ENCODE measurements at regions not wholly inside any gene's neighbourhood (a gene's known extent, or its start where the extent isn't known, plus 50 kb on each side); places are given as distances from the start of the nearest gene placed in this dataset.
"Not testable (repeated sequence)": the region's sequence is repeated elsewhere in the genome, so short reads cannot be mapped to it uniquely, and the experiment has no call there.

DNA sequence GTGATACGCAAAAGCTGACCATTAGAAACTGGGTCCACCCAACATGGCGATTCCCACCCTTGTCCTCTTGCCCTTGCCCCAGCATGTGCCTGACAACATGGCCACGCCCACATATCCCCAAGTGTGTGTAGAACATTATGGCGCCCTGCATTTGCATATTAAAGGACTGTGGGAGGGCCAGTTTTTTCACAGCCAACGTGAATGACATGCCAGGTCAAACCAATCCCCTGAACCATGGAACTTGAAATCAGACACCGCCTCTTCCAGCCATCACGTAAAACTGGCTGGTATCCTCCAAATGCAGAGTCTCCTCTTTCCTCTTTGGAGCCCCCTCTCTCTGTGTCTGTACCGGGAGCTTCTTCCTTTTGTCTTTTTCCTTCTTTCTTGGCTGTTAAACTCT, 156.7 kb upstream of the EPHA6 start:
- H3K27me3 Mint-ChIP-seq (ENCODE audit: low read depth) = no peaks in the 10 kb centered on the region
- H3K36me3 Mint-ChIP-seq (ENCODE audit: low read depth) = no peaks in the 10 kb centered on the region
- H3K27ac Mint-ChIP-seq (ENCODE audit: unreplicated experiment) = no peak overlapping the region

DNA sequence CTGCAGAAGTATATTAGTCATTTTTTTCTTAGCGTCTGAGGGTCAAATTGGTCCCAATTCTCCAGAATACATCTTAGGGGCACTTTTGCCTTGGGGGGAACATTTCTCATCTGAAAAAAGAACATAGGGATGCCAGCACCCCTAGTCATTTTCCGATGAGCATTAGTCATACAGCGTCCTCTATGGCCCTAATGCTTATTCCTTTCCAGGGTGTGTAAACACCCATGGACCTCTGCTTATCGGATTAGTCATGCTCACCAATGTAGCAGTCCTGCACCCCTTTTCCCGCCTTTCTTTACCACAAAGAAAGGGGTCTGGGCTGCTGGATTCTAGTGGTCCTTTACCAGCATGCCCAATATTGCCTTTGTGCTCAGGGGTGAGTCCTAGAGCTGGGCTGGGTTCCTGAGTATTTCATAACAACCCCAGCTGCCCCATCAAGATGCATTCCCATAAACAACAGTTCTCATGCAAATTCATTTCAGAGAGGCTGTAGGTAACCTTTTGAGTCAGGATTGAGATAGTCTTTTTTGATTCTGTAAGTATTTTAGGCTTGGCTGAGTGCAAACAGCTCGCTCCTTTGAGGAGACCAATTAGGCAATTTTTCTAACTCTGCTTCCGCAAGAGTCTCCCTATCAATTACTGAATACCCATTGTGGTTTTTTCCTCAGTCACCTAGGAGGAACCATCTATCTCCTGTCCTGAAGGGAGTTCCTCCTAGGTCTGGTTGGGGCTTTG, 142.4 kb upstream of the EPHA6 start:
- H3K27ac Mint-ChIP-seq (ENCODE audit: unreplicated experiment); H3K4me1 Mint-ChIP-seq; H3K36me3 Mint-ChIP-seq (ENCODE audit: low read depth); H3K9me3 Mint-ChIP-seq; H3K27me3 Mint-ChIP-seq (ENCODE audit: low read depth); DNase-seq (ENCODE audit: low read depth, low spot score); H3K4me3 Mint-ChIP-seq: not testable (repeated sequence)

More for the DNA sequence above, 156.7 kb upstream of the EPHA6 start:
- Mint-ChIP-seq H3K9me3 (peaks cover 14% of the 10 kb centered on the region), H3K4me1 (no peaks in the 10 kb centered on the region), H3K4me3 (no peak overlapping the region)
- DNase-seq (ENCODE audit: low read depth, low spot score) = no peak
- TF ChIP-seq, protein P1, sequence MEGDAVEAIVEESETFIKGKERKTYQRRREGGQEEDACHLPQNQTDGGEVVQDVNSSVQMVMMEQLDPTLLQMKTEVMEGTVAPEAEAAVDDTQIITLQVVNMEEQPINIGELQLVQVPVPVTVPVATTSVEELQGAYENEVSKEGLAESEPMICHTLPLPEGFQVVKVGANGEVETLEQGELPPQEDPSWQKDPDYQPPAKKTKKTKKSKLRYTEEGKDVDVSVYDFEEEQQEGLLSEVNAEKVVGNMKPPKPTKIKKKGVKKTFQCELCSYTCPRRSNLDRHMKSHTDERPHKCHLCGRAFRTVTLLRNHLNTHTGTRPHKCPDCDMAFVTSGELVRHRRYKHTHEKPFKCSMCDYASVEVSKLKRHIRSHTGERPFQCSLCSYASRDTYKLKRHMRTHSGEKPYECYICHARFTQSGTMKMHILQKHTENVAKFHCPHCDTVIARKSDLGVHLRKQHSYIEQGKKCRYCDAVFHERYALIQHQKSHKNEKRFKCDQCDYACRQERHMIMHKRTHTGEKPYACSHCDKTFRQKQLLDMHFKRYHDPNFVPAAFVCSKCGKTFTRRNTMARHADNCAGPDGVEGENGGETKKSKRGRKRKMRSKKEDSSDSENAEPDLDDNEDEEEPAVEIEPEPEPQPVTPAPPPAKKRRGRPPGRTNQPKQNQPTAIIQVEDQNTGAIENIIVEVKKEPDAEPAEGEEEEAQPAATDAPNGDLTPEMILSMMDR (conservative IDR thresholded peaks at IDR 0.05) = no peak

DNA sequence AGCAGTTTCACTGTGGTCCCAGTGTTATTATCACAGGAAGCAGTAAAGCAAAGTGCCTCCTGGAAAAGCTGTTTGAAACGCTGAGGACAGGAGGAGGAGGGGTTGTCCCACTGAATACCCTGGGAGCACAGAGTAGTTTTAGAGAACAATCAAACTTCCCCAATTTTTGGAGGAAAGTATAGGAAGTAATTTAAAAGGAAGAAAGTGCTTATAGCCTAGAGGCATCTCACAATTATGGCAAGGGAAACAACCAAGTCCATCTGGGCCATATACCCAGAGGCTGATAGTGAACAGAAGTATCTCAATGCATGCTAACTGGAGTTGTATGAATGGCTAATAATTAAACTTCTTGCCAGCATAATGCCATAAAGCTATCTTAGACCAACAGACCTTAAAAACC, 137.2 kb upstream of the EPHA6 start:
- Mint-ChIP-seq H3K27me3 (ENCODE audit: low read depth) (no peaks in the 10 kb centered on the region), H3K9me3 (peaks cover 11% of the 10 kb centered on the region), H3K4me3 (no peak overlapping the region), H3K27ac (ENCODE audit: unreplicated experiment) (no peak overlapping the region), H3K36me3 (ENCODE audit: low read depth) (no peaks in the 10 kb centered on the region), H3K4me1 (peaks cover 4% of the 10 kb centered on the region)
- DNase-seq (ENCODE audit: low read depth, low spot score) = no peak
- TF ChIP-seq, protein P1 (conservative IDR thresholded peaks at IDR 0.05) = no peak

DNA sequence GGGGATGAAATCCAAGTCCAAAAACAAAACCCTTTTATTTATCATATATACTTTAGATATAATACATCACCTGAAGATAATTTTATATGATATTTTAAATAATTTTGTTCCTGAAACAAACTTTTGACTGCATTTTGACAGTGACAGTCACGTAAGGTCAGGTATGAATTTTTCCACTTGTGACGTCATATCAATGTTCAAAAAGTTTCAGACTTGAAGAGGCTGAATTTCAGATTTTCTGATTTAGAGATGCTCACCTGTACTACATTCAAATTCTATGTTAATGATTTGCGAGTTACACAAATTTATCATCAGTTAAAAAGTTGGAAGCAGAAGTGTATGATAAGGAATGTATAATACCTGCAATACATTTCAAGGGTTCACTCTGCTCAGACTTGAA, 136.1 kb upstream of the EPHA6 start:
- no peaks in the 10 kb centered on the region for H3K27me3 Mint-ChIP-seq (ENCODE audit: low read depth)
- H3K4me1 Mint-ChIP-seq = peaks cover 4% of the 10 kb centered on the region
- H3K9me3 Mint-ChIP-seq = peaks cover 9% of the 10 kb centered on the region
- DNase-seq (ENCODE audit: low read depth, low spot score) = no peak
- H3K36me3 Mint-ChIP-seq (ENCODE audit: low read depth) = no peaks in the 10 kb centered on the region
- no peak overlapping the region for H3K27ac Mint-ChIP-seq (ENCODE audit: unreplicated experiment)
- TF ChIP-seq, protein P1 (conservative IDR thresholded peaks at IDR 0.05) = no peak
- H3K4me3 Mint-ChIP-seq = no peak overlapping the region

DNA sequence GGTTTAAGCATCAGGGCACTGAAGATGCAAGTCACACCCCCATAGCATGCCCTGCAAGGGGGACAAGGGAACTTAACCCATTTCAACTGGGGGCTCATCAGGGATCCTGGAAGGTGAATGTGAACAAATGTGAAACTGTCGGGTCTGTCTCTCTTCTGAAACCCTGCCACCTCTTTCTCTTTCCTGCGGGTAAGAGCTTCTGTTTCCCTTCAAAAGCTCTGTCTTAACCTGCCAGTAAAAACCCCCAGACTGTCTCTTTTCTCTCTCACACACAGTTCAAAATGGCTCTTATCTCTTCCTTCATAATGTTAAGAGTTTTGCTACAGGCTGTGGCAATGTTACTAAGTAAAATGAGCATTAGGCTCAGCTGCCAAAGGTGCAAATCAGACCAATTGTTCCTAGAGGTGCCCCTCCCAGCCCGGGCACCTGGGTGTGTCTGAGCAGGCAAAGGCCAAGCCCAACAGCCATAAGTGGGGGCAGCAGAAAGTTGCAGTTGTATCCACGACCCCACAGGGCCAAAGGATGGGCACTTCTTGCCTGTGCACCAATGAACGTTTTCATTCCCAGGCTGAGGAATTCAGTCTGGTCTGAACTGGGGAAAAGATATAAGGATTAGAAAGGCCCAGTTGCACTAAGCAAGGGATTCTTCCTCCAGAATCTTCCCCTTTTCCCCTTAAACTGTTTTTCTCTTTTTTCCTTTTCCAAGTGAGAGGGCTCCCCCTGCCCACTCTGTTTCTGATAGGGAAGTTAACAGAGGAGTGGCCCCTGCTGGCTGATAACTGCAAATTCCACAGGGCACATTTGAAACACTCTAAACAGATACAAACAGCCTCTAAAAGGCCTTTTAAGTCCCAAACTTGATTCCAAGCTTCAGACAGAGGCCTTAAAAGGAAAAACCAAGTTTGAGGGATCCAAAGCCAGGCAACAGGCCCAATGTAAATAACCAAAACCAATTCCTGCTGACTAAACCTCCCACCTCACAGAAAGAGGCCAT, 113.8 kb upstream of the EPHA6 start:
- no peaks in the 10 kb centered on the region for H3K36me3 Mint-ChIP-seq (ENCODE audit: low read depth)

More for the DNA sequence above, 113.8 kb upstream of the EPHA6 start:
- peaks cover 3% of the 10 kb centered on the region for H3K9me3 Mint-ChIP-seq
- no peaks in the 10 kb centered on the region for H3K4me1 Mint-ChIP-seq
- no peak overlapping the region for H3K27ac Mint-ChIP-seq (ENCODE audit: unreplicated experiment)
- no peak overlapping the region for H3K4me3 Mint-ChIP-seq
- TF ChIP-seq, protein P1 (conservative IDR thresholded peaks at IDR 0.05) = peak; percentile 53
- DNase-seq (ENCODE audit: low read depth, low spot score) = no peak
- H3K27me3 Mint-ChIP-seq (ENCODE audit: low read depth) = no peaks in the 10 kb centered on the region
